OCI-LY7 (cell line): ENCODE measurements at regions not wholly inside any gene's neighbourhood (a gene's known extent, or its start where the extent isn't known, plus 50 kb on each side); places are given as distances from the start of the nearest gene placed in this dataset.

Source experiments
- BruUV-seq: library from RNA; stranded (reverse); fragments of 400-500 nt; replicated peaks from 2 replicates; lab custom pipeline; 2021; lab: Mats Ljungman, UMichigan
- CTCF ChIA-PET: fragments of 300-600 bp; sonication (Branson Sonifier 250); formaldehyde crosslinking; loops from one replicate; lab custom pipeline; 2022; ENCODE audit warnings: antibody characterized with exemption; ENCODE audit not compliant: unreplicated experiment; lab: Charles Lee
- POLR2A ChIA-PET: fragments of 300-600 bp; sonication (Branson Sonifier 250); formaldehyde crosslinking; loops from one replicate; lab custom pipeline; 2022; ENCODE audit warnings: antibody characterized with exemption; lab: Charles Lee
- DNase-seq: peaks from one replicate; pipeline ENCODE4 v3.0.0-alpha.2; 2015; ENCODE audit warnings: low spot score
- H2AFZ ChIP-seq: fragments of 200-600 bp; sonication (generic), shearing (Covaris generic); 2 replicates; pipeline ENCODE4 v1.6.1; 2014; ENCODE audit warnings: mild to moderate bottlenecking, antibody characterized with exemption, low read length, moderate library complexity
- H3K27ac ChIP-seq: fragments of 200-600 bp; sonication (generic); 2 replicates; pipeline ENCODE4 v1.5.1; 2014; ENCODE audit warnings: mixed run types, low read depth, mild to moderate bottlenecking, moderate library complexity, low read length, inconsistent platforms; ENCODE audit not compliant: poor library complexity, severe bottlenecking
- H3K36me3 ChIP-seq: fragments of 200-600 bp; sonication (generic); 2 replicates; pipeline ENCODE4 v1.6.1; 2014; ENCODE audit warnings: mild to moderate bottlenecking, antibody characterized with exemption, low read length, moderate library complexity, mixed read lengths; ENCODE audit not compliant: insufficient read depth
- H3K4me1 ChIP-seq: fragments of 200-600 bp; sonication (generic); 2 replicates; pipeline ENCODE4 v1.5.1; 2014; ENCODE audit warnings: mild to moderate bottlenecking, low read length; ENCODE audit not compliant: insufficient read depth, poor library complexity, severe bottlenecking
- H3K4me2 ChIP-seq: fragments of 200-600 bp; sonication (generic); 2 replicates; pipeline ENCODE4 v1.6.1; 2014; ENCODE audit warnings: mild to moderate bottlenecking, low read length
- H3K4me3 ChIP-seq: fragments of 200-600 bp; sonication (generic); 2 replicates; pipeline ENCODE4 v1.5.1; 2014; ENCODE audit warnings: mild to moderate bottlenecking, low read depth, low read length; ENCODE audit not compliant: poor library complexity, severe bottlenecking
- H3K79me2 ChIP-seq: fragments of 200-600 bp; sonication (generic); 2 replicates; pipeline ENCODE4 v1.6.1; 2016; ENCODE audit warnings: low read depth, mild to moderate bottlenecking, low read length, moderate library complexity, mixed read lengths; ENCODE audit not compliant: insufficient read depth
- H3K9me2 ChIP-seq: fragments of 200-600 bp; sonication (generic); 2 replicates; pipeline ENCODE4 v1.6.1; 2016; ENCODE audit warnings: mild to moderate bottlenecking, low read length, mixed read lengths; ENCODE audit not compliant: insufficient read depth
- H3K9me3 ChIP-seq: fragments of 200-600 bp; sonication (generic); 2 replicates; pipeline ENCODE4 v1.6.1; 2014; ENCODE audit warnings: mild to moderate bottlenecking, mixed run types, low read length, mixed read lengths
- H4K20me1 ChIP-seq: fragments of 200-600 bp; sonication (generic); 2 replicates; pipeline ENCODE4 v1.6.1; 2014; ENCODE audit warnings: mild to moderate bottlenecking, antibody characterized with exemption, low read length, moderate library complexity, mixed read lengths; ENCODE audit not compliant: insufficient read depth
- CTCF ChIP-seq: fragments of 200-600 bp; sonication (generic); conservative IDR thresholded peaks from 2 replicates; pipeline ENCODE4 v1.5.1; 2014; ENCODE audit warnings: mild to moderate bottlenecking, antibody characterized with exemption, low read length, moderate library complexity, mixed read lengths
- EZH2phosphoT487 ChIP-seq: fragments of 200-600 bp; sonication (generic); IDR thresholded peaks from 2 replicates; pipeline ENCODE4 v1.6.1; 2018; ENCODE audit warnings: low read depth, borderline replicate concordance, mild to moderate bottlenecking, mixed run types, antibody characterized with exemption, low read length, moderate library complexity, mixed read lengths
- intact Hi-C: fragments of 100-400 bp; cut with micrococcal nuclease; formaldehyde crosslinking; loops from one replicate; pipeline ENCODE4 v1.10.0; 2022; ENCODE audit not compliant: unreplicated experiment

GRCh38 chr6:6411115-6411514 is 90.7 kb upstream of the F13A1 start:
- Histone ChIP-seq H3K79me2 (no peaks in the 10 kb centered on the region), H3K36me3 (no peaks in the 10 kb centered on the region), H3K4me2 (no peak overlapping the region), H3K4me1 (peaks cover 51% of the 10 kb centered on the region), H3K4me3 (no peak overlapping the region), H3K9me3 (no peaks in the 10 kb centered on the region), H2AFZ (no peak overlapping the region), H4K20me1 (no peaks in the 10 kb centered on the region), H3K27ac (no peak overlapping the region), H3K9me2 (no peaks in the 10 kb centered on the region)
- ChIA-PET CTCF (no interaction called here), POLR2A (interaction anchor here (0.6 to 5.5 kb wide), 4 partner anchors 19 to 246 kb away, joined by 3 to 42 read pairs (median 4); no protein-coding TSS in a partner anchor)
- intact Hi-C loops = loop anchor here (5.0 kb wide), 1 partner anchor 56 kb away; no protein-coding TSS in a partner anchor
- DNase-seq = no peak
- TF ChIP-seq CTCF (no peak), EZH2phosphoT487 (no peak)
- BruUV-seq = no TSS peak

- Histone ChIP-seq H3K79me2 (no peaks in the 10 kb centered on the region), H3K36me3 (no peaks in the 10 kb centered on the region), H2AFZ (no peak overlapping the region), H3K27ac (no peak overlapping the region), H3K4me1 (peaks cover 40% of the 10 kb centered on the region), H3K9me2 (no peaks in the 10 kb centered on the region), H3K9me3 (no peaks in the 10 kb centered on the region), H3K4me3 (no peak overlapping the region), H4K20me1 (no peaks in the 10 kb centered on the region), H3K4me2 (no peak overlapping the region)
- DNase-seq = no peak
- intact Hi-C loops = loop anchor here (5.0 kb wide), 1 partner anchor 55 kb away; no protein-coding TSS in a partner anchor
- no TSS peak for BruUV-seq
- ChIA-PET CTCF (no interaction called here), POLR2A (interaction anchor here (1.6 kb wide), 1 partner anchor 76 kb away, joined by 6 read pairs; no protein-coding TSS in a partner anchor)
- TF ChIP-seq CTCF = no peak
- no peak for TF ChIP-seq EZH2phosphoT487
Observed at GRCh38 chr6:6412221-6412620, 91.8 kb upstream of the F13A1 start.

GRCh38 chr6:6412700-6413099 is 92.2 kb upstream of the F13A1 start:
- intact Hi-C loops = loop anchor here (5.0 kb wide), 1 partner anchor 55 kb away; no protein-coding TSS in a partner anchor
- peaks cover 36% of the 10 kb centered on the region for H3K4me1 ChIP-seq
- no peak for TF ChIP-seq EZH2phosphoT487
- no peak for TF ChIP-seq CTCF
- ChIA-PET POLR2A (interaction anchor here (1.6 kb wide), 1 partner anchor 77 kb away, joined by 6 read pairs; no protein-coding TSS in a partner anchor), CTCF (no interaction called here)
- no peaks in the 10 kb centered on the region for H3K9me3 ChIP-seq
- no peak overlapping the region for H3K4me2 ChIP-seq
- no peaks in the 10 kb centered on the region for H3K36me3 ChIP-seq
- H3K79me2 ChIP-seq = no peaks in the 10 kb centered on the region
- no peaks in the 10 kb centered on the region for H3K9me2 ChIP-seq
- DNase-seq = no peak
- BruUV-seq = no TSS peak
- no peak overlapping the region for H2AFZ ChIP-seq
- no peaks in the 10 kb centered on the region for H4K20me1 ChIP-seq
- no peak overlapping the region for H3K27ac ChIP-seq
- H3K4me3 ChIP-seq = no peak overlapping the region
